GM21515 (cell line): ENCODE measurements at regions not wholly inside any gene's neighbourhood (a gene's known extent, or its start where the extent isn't known, plus 50 kb on each side); places are given as distances from the start of the nearest gene placed in this dataset.

ENCODE experiments used
- ATAC-seq: cut with Tn5 transposase; IDR thresholded peaks from one replicate; pipeline ENCODE4 v1.9.1; 2021; ENCODE audit not compliant: unreplicated experiment

DNA sequence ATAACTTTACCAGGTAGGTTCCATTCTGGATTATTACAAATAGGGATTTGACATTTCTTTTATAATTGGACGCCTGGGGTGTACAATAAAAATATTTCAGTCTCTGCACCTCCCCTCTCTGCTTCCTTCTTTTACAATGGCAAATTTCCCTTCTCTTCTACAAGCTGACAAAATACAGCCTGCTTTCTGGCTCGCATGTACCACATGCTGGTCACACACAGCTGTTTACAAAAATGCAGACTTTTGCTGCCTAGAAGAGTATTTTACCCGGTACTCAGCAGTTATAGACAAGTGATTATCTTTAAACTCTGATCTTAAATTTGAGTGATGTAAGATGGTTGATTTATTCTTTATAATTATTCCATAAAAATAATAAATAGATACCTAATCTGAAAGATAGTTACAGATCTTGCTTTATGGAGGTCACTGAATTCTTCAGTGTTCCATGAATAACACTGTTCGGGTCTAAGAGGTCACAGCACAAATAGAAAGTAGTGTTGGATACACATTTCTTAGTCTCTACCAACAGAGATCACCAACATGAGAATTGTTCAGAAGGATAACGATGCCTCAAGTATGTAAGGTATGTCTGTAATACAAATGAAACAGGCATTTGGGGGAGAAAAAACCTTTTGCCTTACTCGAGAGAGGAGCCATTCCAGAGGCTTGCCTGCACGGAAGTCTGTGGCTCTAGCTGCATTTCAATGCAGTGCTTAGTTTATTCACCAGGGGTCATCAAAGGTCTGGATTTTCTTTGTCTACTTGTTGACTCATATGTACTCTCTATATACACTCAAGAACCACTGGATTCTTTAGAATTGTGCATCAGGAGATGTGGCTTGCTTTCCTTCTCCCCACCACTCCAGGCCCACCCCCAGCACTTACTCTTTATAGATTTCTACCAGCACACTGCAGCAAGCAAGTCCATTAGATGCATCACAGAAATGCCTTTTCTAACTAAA is 206.6 kb upstream of the RFX3 start:
- peak; percentile 96 for ATAC-seq

DNA sequence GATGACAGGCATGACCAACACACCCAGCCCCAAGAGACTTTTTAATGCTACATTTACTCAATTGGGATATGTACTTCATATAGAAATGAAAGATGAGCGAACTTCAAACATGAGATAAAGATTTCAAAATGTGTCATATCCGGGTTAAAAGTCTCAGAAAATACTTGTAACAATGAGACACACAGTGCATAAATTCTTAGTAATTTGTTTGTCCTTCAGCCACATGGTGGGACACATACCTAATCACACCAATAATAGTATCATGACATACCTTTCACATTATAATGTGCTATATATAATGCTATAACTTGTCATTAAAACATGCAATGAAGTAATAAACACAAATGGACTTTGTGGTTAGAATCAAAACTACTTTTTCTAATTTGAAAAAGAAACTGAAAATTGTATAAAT is 204.7 kb upstream of the RFX3 start:
- peak; percentile 42 for ATAC-seq

DNA sequence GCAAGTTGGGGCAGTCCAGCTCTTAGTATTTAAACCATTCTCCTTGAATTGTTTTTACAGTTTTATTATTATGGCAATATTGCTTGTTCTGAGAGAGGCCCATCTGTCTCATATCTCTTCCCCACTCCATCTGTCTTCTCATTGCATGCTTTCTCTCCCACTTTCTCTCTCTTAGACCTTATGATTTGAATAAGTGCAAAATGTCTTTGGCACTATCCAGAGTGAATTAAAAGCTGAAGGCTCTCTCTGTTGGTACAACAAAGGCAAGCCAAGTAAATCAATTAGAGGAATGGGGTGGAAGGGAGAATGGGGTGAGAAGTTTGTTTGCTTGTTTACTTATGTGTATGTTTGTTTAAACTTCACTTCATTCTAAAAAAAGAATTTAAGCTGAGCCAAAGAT is 195.3 kb upstream of the RFX3 start:
- no peak for ATAC-seq

DNA sequence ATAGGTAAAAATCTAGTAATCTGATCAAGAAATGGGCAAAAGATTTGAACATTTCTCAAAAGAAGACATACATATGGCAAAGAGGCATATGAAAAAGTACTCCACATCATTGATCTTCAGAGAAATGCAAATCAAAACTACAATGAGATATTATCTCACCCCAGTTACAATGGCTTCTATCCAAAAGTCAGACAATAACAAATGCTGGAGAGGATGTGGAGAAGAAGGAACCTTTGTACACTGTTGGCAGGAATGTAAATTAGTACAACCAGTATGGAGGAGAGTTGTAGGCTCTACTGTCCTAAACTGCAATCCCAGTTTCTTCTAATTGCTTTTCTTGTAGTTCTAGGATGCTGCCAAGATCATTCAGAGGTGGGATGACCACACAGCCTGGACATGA is 193.5 kb upstream of the RFX3 start:
- ATAC-seq: no peak

DNA sequence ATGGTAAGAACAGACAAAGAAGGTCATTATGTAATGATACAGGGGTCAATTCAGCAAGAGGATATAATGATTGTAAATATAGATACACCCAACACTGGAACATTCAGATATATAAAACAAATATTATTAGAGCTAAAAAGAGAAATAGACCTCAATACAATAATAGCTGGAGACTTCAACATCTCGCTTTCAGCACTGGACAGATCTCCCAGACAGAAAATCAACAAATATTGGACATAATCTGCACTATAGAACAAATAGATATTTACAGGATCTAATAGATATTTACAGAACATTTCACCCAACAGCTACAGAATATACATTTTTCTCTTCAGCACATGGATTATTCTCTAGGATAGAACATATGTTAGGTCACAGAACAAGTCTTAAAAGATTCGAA is 190.6 kb upstream of the RFX3 start:
- no peak for ATAC-seq

DNA sequence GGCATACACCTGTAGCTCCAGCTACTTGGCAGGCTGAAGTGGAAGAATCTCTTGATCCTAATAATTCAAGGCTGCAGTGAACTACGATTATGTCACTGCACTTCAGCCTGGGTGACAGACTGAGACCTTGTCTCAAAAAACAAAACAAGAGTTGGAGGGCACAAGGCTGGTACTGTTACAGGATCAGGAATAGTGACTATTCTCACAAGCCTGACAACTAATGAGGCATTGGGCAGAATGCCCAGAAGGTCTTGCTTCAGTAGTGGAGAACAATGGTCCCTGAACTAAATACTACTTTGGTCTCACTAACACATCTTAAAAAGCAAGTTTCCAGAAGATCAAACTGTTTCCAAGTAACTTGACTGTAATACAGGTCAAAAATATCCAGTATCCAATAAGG is 182.9 kb upstream of the RFX3 start:
- no peak for ATAC-seq

DNA sequence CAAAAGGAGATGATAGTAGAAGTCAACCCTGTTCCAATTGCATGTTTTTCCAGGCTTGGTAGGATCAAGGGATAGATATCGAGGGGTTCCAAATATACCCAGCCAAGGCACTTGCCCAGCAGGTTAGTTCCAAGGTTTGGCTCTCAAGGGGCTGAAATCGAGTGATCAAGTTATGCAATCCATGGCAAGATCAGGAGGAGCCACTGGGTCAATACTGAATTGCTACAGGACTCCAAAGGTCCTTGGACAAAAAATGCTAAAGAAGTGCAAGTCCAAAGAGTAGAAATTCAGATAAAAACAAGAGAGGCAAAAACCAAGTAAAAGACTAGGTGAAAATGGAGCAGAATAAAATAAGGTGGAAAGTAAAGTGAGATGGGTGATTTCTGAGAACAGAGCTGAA is 179.1 kb upstream of the RFX3 start:
- ATAC-seq: no peak

DNA sequence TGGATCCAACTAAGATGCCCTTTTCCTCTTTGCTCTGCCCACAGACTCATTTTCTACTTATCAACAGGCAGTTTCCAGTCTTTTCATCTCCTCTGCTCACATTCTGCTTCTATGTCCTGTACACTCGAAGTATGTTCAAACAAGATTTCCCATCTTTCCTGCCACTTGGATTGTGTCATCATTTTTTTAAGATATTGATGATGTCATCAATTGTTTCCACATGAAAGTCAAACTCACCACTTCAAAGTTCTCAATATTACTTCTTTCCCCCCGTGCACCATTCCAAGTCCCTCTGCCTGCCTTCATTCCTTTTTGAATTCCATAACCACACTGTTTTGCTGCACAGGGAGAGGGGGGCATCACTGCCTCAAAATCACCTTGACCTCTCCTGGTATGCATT is 175.0 kb upstream of the RFX3 start:
- no peak for ATAC-seq

DNA sequence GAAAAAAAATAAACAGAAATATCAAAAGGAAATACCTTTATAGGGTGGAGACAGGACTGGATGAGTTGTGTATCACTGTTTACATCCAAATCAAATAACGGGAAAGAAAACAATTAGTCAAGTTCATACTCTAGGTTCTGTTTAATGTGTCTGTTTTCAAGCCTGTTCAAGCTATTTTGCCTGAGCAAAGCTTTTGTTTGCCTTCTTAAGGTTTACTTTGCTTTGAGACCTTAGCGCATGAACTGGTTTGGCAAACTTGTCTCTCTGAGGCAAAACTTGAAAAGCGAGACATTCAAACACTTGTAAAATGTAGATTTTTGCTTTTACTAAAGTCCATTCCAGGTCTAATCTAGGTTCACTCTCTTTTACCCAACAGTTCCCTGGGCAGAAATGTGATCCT is 174.1 kb upstream of the RFX3 start:
- ATAC-seq: no peak

DNA sequence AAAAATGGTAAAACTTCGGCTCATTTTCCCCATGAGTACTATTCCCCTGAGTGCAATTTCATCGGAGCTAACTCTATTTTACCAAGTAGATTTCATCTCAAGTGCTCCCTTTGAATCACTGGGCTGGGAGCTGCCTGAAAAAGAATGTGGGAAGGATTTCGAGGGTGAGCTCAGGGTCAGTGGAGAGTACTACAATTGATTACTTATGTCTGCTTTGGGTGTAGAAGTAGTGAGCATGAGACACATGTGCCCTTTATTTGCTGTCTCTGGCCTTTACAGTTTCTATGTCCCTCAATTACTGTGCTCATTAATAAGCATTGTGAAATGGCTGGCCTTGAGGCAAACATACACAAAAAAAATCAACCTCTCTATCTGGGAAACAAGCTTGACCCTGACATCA is 172.7 kb upstream of the RFX3 start:
- no peak for ATAC-seq

DNA sequence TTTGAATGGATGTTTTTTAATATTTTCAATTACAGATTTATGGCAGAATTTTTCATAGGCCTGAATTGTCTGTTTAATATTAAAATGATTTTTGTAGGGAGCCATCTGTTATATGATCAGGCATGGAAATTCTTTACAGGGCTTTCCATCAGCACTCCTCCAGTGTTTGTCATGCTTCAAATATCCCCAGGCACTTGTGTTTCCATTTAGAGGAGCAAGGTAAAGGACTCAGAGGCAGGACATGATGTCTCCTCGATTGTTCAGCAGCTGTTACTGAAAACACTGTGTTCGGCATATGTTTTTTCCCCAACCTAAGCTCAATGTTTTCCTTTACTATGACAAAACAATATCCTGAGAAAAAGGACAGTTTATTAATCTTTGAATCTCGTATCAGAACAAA is 172.3 kb upstream of the RFX3 start:
- ATAC-seq: no peak

DNA sequence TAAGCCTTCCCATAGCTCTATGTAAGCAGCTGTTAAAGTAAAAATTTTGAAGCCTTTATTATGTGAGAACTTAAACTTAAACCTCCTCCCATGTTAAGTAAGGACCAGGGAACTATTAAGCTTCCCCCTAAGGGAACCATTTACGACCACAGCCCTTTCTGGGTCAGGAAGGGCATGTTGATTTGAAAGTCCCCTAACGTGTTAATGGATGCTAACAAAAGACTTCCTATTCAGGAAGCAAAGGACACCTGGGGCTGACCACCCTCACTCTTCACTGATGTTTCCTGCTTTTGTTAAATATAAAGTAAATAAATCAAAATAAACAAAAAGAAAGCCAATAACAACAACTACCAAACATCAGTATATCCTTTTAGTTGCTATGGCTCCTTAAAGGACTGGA is 170.6 kb upstream of the RFX3 start:
- no peak for ATAC-seq

DNA sequence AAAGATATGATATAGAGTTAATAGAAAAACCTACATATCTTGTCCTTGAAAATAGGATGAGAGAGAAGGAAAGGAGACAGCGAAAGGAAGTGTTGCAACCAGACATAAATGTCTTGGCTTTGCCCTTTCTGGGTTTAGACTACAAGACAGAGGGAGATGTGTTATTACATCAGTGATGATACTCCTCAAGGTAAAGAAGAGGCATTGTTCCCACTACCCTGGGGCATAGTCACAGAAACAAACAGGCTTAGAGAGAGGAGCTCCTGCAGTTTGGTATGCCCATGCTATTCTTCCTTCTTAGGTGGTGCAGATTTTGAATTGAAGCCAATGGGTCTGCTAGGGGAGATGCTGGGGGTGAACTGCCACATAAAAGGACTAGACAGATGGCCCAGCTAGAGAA is 166.8 kb upstream of the RFX3 start:
- no peak for ATAC-seq

DNA sequence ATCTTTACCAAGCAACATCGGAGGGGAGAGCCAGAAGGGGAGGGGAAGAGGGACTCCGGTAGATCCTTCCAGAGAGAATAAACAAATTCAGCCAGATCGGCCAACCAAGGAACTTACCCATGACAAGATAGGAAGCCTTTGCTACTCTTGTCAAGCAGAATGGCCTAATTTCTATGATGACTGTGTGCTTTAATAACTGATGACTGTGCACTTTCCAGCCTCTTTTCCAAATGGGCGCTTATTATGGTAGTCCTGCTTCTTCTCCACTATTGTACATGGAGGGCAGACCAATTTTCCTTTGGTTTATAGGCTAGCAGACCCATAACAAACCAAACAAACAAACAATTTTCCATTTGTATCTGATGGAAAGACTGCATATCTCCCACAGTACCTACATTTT is 163.8 kb upstream of the RFX3 start:
- ATAC-seq: no peak

DNA sequence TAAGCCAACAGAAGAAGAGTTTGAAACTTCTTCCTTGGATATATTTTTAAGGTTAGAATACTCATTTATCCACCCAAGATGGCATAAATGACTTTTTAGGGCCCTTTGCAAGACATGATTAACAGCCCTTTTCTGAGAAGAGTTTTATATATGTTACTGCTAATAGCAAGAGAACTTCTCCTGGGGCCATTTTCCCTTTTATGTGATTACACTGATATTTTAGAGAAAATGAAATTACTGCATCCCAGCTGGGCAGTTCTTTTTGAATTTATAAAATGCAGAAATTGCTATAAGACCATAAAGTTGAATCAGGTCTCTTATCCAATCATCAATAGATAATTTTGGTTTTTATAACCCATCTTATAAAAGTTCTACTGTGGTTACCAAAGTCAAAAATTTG is 161.3 kb upstream of the RFX3 start:
- no peak for ATAC-seq

DNA sequence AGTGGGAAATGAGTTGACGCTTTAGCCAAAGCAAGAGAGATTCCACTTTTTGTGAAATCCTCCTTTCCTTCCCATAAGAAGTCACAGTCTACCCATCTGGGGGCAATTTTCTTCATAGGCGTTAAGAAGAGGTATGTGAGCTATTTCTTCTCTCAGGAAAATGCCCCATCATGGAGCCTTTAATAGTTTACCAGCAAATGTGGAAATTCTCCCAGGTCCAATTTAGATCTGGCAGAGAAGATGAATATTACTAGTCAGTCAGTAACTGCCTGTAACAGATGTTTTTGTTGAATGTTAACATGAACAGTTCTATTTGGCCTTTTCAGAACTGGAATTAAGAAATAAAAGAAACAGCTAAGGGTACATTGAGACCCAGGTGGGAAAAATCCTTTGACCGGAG is 156.4 kb upstream of the RFX3 start:
- ATAC-seq: no peak

DNA sequence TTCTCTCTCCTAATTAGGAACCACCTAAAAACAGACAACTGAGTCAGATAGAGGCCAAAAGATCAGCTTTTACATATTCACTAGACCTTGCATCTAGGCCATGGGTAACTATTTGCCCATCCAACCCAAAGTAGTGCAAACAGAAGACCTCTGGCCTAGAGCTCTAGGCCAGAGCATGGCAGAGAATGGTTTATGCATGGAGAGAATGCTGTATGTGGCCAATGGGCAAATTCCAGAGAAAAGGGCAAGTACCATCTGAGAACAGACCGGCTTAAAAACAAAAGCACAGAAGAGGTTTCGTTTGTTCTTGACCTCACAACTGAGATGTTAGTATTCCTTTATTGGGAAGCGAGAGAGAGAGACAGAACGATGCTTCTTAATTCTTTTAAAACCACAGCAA is 151.7 kb upstream of the RFX3 start:
- ATAC-seq: no peak

DNA sequence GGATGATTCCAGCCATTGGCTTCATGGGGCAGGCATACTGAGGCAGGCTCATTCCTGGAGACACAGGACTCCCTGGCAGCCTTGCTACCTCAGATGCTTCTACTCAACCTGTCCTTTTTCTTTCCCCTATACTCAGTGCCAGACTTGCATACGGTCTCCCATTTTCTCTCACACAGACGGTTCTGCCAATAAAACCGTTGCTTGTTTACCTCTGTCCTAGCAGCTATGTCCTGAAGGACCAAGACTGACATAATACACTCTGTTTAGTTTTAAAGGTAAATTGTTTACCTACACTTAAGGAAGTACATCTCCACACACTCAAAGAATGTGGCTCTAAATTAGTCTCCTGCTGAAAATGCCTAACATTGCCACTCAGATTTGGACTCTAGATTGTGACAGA is 151.0 kb upstream of the RFX3 start:
- no peak for ATAC-seq

DNA sequence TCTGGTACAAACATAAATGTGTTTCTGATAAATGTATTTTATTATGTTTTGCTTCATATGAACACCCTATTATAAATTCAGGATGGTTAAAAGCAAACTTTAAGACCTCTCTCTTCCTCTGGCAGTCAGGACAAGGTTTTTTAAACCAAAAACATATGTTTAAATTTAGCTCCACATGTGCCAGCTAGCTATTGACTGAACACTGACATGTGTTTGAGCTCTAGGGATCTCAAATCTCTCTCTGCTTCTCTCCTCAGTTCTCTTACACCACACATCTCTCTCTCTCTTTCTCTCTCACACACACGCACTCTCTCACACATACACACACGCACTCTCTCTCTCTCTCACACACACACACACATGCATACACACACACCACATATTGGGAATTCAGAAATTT is 150.1 kb upstream of the RFX3 start:
- ATAC-seq: no peak

DNA sequence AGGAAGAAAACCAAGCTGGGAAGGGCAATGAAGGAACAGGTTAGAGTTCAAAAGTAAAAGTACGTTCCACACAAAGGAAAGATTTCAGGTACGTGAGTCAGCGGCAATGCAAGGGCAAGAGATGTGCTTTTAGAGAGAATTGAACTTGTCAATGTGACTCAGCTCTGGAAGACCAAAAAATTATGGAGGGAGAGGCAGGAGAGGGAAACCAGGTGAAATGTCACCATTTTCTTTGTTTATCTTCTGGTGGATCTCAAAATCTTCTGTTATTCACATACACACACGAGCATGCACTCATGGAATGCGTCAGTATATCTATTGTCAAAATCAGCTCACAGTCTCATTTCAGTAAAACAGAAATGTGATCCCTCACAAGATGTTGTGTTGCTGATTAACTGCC is 148.8 kb upstream of the RFX3 start:
- no peak for ATAC-seq

DNA sequence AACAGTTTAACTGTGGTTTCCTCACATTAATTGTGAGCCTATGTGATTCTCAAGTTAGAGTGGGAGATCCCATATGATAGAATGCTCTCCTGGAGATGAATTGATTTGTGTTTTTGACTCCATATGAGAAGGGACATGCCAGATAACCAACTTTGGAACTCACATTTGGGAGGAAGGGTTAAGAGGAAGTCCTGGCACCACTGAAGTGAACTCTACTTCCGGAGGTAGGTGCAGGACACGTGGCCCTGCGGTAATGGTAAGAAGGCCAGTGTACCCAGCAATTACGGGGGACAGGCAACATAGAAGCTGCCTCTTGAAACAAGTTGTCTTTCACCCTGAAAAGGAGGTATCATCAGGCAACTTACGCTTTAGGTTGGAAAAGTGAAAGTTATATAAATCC is 146.6 kb upstream of the RFX3 start:
- no peak for ATAC-seq

DNA sequence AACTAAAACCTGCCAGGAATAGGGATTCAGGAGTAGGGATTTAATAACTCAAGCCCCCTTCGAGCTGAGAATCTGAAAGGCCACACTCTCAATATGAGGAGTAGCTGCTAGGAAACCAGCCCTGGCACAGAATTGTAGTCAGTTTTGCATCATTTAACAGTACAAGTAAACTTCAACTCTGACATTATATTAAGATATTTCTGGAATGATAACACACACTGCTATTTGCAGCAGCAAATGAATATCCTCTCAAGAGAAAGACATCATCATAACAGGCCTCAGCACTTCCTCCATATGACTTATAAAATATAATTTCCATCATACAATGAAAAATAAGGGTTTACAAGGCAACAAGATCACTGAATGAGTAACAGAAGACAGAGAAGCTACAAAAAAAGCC is 138.2 kb upstream of the RFX3 start:
- ATAC-seq: no peak

DNA sequence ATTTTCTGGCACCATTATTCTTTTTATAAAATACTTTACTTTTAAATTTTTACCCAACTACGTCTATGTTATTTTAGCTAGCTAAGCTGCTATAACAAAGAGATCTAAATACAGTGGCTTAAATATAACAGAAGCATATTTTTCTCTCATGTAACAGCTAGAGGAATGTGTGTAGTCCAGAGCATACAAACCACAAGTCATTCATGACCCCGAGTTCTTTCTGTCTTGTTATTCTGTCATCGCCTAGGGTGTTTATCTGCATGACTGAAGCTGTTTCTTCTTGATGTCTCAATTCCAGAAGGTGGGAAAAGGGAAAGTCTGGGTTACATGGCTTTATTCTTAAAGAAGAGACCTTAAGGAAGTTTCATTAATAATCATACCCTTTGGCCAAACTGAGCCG is 136.9 kb upstream of the RFX3 start:
- no peak for ATAC-seq
